HG02943 (cell line): ENCODE measurements at regions not wholly inside any gene's neighbourhood (a gene's known extent, or its start where the extent isn't known, plus 50 kb on each side); places are given as distances from the start of the nearest gene placed in this dataset.

Experiments
- ATAC-seq: cut with Tn5 transposase; IDR thresholded peaks from one replicate; pipeline ENCODE4 v1.9.1; 2021; ENCODE audit warnings: mild to moderate bottlenecking, low read depth, moderate library complexity; ENCODE audit not compliant: unreplicated experiment

- no peak for ATAC-seq
These were observed 64.4 kb upstream of the VCX3A start for GRCh38 chrX:6599230-6599860.
